ENCODE measurements at regions not wholly inside any gene's neighbourhood (a gene's known extent, or its start where the extent isn't known, plus 50 kb on each side); places are given as distances from the start of the nearest gene placed in this dataset.

DNA sequence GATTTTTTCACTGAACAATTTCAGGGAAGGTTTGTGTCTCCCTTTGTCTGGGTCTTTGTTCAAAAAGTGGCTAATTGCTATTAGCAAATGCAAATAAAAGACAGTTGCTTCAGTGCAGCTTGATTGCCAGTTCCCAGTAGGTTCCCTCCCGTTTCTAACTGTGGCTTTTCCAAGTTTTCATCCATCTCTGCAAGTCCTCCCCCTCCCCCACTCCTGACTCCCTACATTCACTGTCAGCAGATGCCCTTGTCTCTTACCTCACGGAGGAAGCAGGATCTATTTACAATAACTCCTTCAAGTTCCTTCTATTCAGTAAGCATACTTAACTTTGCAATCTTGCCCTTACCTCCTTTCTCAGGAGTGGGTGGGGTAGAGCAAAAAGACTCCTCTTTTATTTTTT, 55.4 kb upstream of the SCEL start:
- H3K27me3 Mint-ChIP-seq, result no peaks in the 10 kb centered on the region
- H3K9me3 Mint-ChIP-seq, result no peaks in the 10 kb centered on the region
- H3K4me1 Mint-ChIP-seq (ENCODE audit: low read depth), result peaks cover 19% of the 10 kb centered on the region
- H3K27ac Mint-ChIP-seq, result no peak overlapping the region
- H3K4me3 Mint-ChIP-seq, result no peak overlapping the region
- no peaks in the 10 kb centered on the region for H3K36me3 Mint-ChIP-seq (ENCODE audit: low read depth)

DNA sequence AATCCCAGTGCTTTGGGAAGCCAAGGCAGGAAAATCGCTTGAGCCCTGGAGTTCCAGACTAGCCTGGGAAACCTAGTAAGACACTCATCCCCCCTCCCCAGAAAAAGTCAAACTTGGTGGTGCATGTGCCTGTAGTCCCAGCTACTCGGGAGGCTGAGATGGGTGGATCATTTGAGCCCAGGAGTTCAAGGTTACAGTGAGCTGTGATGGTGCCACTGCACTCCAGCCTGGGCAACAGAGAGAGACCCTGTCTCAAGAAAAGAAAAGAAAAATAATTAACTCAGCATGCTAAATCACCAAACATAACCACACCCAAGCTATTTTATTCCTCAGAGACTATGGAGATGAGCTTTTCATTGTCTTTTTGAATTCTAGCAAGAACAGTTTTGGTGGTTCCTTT, 56.2 kb upstream of the SCEL start:
- no peak overlapping the region for H3K27ac Mint-ChIP-seq
- H3K9me3 Mint-ChIP-seq, result no peaks in the 10 kb centered on the region
- no peak overlapping the region for H3K4me3 Mint-ChIP-seq
- peaks cover 19% of the 10 kb centered on the region for H3K4me1 Mint-ChIP-seq (ENCODE audit: low read depth)
- no peaks in the 10 kb centered on the region for H3K36me3 Mint-ChIP-seq (ENCODE audit: low read depth)
- no peaks in the 10 kb centered on the region for H3K27me3 Mint-ChIP-seq

DNA sequence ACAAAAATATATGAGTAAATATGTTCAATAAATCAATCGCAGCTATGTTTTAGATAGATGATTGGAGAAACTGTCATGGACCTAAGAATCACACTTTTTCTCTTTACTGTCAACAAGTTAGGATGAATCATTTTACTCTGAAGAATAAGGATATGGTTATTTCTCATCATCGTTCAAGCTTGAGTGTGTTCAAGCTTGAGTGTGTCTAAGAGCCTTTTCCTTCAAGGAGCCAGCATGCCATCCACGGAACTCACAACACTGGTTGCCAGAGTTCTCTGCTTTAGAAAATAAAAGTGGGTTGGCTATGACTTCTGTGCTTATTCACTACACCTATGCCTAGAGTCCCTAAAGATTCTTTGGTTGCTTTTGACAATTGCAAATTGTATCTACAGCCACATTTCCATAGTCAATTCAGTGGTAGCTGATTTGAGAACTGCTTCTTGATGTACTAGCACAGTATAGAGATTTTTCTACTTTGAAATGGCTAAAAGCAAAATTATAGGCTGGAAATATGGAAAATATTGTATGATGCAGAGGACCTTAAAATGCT, 58.1 kb upstream of the SCEL start:
- H3K27me3 Mint-ChIP-seq, result no peaks in the 10 kb centered on the region
- peak overlapping the region; percentile 41 for H3K4me3 Mint-ChIP-seq
- no peaks in the 10 kb centered on the region for H3K9me3 Mint-ChIP-seq
- H3K36me3 Mint-ChIP-seq (ENCODE audit: low read depth), result no peaks in the 10 kb centered on the region
- H3K4me1 Mint-ChIP-seq (ENCODE audit: low read depth), result peaks cover 19% of the 10 kb centered on the region
- H3K27ac Mint-ChIP-seq, result no peak overlapping the region

DNA sequence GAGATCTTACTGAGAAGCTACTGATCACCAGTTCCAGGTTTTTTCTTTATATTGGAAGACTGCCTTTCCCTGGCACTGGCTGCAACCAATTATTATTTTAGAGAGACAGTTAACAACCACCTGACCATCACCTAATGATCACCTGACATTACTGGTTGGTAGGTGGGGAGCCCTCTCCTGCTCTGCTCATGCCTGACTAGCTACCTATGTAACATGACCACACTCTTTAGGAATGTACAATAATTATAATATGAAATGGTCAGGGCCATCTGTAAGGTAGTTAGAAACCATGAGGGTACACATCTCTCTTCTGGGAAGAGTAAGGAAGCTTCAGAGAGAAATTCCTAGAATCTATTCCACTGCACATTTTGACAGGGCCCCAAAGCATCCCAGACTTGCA, 59.0 kb upstream of the SCEL start:
- Mint-ChIP-seq H3K4me1 (ENCODE audit: low read depth) (peaks cover 19% of the 10 kb centered on the region), H3K27ac (no peak overlapping the region), H3K4me3 (no peak overlapping the region), H3K9me3 (no peaks in the 10 kb centered on the region), H3K27me3 (no peaks in the 10 kb centered on the region), H3K36me3 (ENCODE audit: low read depth) (no peaks in the 10 kb centered on the region)

DNA sequence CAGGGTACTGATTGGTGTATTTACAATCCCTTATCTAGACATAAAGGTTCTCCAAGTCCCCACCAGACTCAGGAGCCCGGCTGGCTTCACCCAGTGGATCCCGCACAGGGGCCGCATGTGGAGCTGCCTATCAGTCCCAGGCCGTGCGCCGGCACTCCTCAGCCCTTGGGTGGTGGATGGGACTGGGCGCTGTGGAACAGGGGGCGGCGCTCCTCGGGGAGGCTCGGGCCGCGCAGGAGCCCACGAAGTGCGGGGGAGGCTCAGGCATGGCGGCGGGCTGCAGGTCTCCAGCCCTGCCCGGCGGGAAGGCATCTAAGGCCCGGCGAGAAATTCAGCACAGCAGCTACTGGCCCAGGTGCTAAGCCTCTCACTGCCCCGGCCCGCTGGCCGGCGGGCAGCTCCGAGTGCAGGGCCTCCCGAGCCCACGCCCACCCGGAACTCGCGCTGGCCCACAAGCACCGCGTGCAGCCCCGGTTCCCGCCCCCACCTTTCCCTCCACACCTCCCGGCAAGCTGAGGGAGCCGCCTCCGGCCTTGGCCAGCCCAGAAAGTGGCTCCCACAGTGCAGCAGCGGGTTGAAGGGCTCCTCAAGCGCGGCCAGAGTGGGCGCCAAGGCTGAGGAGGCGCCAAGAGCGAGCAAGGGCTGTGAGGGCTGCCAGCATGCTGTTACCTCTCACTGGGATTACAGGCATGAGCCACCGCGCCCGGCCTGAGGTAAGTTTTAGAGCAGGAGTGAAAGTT, 60.0 kb upstream of the SCEL start:
- H3K4me3 Mint-ChIP-seq, result no peak overlapping the region
- peaks cover 19% of the 10 kb centered on the region for H3K4me1 Mint-ChIP-seq (ENCODE audit: low read depth)
- H3K9me3 Mint-ChIP-seq, result no peaks in the 10 kb centered on the region
- H3K27ac Mint-ChIP-seq, result no peak overlapping the region
- no peaks in the 10 kb centered on the region for H3K27me3 Mint-ChIP-seq
- H3K36me3 Mint-ChIP-seq (ENCODE audit: low read depth), result no peaks in the 10 kb centered on the region

DNA sequence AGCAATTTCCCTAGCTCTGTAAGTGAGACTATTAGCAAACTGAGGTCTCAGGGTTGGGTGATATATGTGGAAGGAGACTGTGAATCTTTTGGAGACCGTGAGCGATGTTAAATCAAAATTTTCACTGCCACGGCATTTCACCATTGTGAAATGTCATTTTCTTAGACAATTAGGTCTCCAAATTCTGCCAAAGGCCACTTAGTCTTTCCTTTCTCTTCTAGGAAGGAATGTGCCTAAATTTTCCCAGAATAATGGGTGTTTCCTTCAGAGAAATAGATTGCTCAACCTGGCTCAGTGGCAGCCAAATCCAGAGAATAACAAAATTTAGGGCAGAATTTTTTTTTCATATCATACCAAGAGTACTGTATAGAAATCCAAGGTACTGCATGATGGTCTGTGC, 64.5 kb upstream of the SCEL start:
- no peaks in the 10 kb centered on the region for H3K9me3 Mint-ChIP-seq
- H3K4me3 Mint-ChIP-seq, result no peak overlapping the region
- H3K27me3 Mint-ChIP-seq, result no peaks in the 10 kb centered on the region
- no peak overlapping the region for H3K27ac Mint-ChIP-seq
- H3K36me3 Mint-ChIP-seq (ENCODE audit: low read depth), result no peaks in the 10 kb centered on the region
- no peaks in the 10 kb centered on the region for H3K4me1 Mint-ChIP-seq (ENCODE audit: low read depth)

DNA sequence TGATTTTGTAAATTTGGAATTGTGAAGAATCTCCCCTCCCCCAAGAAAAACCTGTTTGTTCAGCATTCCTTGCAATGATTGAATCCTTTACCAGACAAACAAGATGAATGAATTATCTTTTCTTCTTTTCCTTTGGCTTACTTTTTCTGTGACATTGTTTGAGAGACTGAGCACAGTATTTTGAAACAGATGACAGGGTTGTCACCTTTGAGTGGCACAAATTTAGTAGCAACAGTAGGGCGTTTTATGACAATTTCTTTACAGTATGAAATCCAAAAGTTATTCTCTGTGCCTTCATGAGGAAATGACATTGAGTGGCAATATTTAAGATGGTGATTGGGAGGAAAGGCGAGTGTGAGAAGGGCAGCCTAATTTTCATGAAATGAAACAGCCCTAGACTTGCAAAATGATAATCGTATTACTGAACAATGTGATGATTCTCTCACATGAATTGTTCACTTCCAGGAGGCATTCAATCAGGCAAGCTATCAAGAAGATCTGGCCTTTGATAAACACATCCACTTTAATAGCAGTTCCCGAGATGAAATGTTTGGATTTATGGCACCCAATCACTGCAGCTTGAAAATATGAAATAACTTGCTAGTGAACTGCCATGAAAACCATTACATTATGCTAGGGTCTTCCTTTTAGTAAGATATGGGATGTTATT, 68.6 kb upstream of the SCEL start:
- H3K27me3 Mint-ChIP-seq, result no peaks in the 10 kb centered on the region
- no peaks in the 10 kb centered on the region for H3K9me3 Mint-ChIP-seq
- H3K27ac Mint-ChIP-seq, result no peak overlapping the region
- no peak overlapping the region for H3K4me3 Mint-ChIP-seq
- no peaks in the 10 kb centered on the region for H3K4me1 Mint-ChIP-seq (ENCODE audit: low read depth)
- no peaks in the 10 kb centered on the region for H3K36me3 Mint-ChIP-seq (ENCODE audit: low read depth)

DNA sequence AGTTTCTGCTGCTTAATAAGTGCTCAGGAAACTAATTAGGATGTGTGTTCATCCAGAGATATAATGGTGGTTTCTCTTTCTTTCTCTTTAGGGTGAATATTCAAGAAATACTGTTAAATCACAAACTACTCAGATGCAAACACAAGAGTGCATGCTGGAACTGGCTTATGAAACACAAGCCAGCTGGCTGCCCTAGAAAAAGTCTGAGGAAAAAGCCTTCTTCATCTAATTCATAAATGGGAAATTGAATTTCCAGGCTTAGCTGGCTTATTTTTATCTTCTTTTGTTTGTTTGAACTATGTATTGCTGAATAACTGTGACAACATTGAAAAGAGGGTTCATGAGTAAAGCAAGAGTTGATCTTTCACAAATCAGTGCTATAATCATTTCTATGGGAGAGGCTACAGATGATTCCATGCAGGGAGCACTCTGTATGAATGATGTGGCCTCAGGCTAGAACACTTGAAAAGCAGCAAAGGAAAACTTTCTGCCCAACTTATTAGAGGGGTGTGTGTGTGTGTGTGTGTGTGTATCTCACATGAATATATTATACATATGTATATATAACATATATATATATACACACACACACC, 69.8 kb upstream of the SCEL start:
- H3K27ac Mint-ChIP-seq, result no peak overlapping the region
- no peaks in the 10 kb centered on the region for H3K9me3 Mint-ChIP-seq
- no peaks in the 10 kb centered on the region for H3K4me1 Mint-ChIP-seq (ENCODE audit: low read depth)
- no peaks in the 10 kb centered on the region for H3K27me3 Mint-ChIP-seq
- H3K4me3 Mint-ChIP-seq, result no peak overlapping the region
- H3K36me3 Mint-ChIP-seq (ENCODE audit: low read depth), result no peaks in the 10 kb centered on the region

DNA sequence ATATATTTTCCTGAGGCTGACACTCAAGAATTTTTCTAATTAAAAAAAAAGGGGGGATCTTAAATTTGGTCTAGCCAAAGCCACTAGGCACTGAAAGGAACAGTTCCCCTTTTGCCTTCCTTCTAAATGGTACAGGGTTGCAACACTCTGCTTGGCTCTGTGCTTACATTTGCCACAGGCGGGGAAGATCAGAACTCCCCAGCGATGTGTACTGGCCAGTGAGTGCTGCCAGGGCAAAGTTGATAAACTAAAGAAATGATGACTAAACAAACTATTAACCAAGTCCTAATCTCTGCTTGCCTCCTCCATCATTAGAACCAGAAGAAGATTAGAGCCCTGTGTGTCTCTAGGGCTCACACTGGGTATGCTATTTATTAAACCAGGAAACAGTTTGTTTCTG, 75.3 kb upstream of the SCEL start:
- no peaks in the 10 kb centered on the region for H3K36me3 Mint-ChIP-seq (ENCODE audit: low read depth)
- no peak overlapping the region for H3K4me3 Mint-ChIP-seq
- no peaks in the 10 kb centered on the region for H3K27me3 Mint-ChIP-seq
- no peaks in the 10 kb centered on the region for H3K9me3 Mint-ChIP-seq
- H3K27ac Mint-ChIP-seq, result no peak overlapping the region
- H3K4me1 Mint-ChIP-seq (ENCODE audit: low read depth), result peaks cover 2% of the 10 kb centered on the region

DNA sequence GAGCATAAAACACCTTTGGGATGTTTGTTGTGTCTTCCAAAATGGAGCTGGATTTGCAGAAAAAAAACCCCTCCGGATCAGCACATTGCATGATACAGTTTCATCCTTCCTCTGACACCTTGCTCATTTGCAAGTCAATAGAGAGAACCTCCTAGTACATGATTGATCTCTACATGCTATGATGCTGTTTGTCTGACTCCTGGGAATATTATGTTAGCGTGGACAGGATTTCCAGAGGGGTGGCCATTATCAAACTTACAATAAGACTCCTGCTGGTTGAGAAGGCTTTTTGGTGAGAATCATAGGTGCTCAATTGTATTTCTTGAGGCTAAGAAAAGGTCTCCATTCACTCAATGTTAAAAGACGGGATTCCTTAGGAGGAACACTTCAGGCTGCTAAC, 75.9 kb upstream of the SCEL start:
- Mint-ChIP-seq H3K4me1 (ENCODE audit: low read depth) (peaks cover 2% of the 10 kb centered on the region), H3K27ac (no peak overlapping the region), H3K4me3 (no peak overlapping the region), H3K9me3 (no peaks in the 10 kb centered on the region), H3K36me3 (ENCODE audit: low read depth) (no peaks in the 10 kb centered on the region), H3K27me3 (no peaks in the 10 kb centered on the region)

DNA sequence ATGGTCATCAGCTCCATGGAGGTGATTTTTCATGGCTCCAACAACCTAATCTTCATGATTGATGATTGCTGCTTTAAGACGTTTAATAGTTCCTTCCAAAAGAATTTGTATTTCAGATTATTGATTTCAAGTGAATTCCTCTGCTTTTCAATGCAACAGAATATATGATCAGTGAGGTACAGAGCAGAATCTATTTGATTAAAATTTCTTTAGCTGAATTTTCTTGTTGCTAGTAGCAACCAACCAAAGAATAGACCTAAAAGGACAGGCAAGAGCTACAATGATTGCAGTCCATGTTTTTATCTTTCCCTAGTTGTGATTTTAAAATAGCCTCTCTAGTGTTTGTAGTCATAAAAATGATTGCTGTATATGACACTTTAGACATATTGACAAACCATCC, 76.8 kb upstream of the SCEL start:
- no peak overlapping the region for H3K27ac Mint-ChIP-seq
- H3K4me3 Mint-ChIP-seq, result no peak overlapping the region
- peaks cover 2% of the 10 kb centered on the region for H3K4me1 Mint-ChIP-seq (ENCODE audit: low read depth)
- no peaks in the 10 kb centered on the region for H3K27me3 Mint-ChIP-seq
- H3K9me3 Mint-ChIP-seq, result no peaks in the 10 kb centered on the region
- H3K36me3 Mint-ChIP-seq (ENCODE audit: low read depth), result no peaks in the 10 kb centered on the region

DNA sequence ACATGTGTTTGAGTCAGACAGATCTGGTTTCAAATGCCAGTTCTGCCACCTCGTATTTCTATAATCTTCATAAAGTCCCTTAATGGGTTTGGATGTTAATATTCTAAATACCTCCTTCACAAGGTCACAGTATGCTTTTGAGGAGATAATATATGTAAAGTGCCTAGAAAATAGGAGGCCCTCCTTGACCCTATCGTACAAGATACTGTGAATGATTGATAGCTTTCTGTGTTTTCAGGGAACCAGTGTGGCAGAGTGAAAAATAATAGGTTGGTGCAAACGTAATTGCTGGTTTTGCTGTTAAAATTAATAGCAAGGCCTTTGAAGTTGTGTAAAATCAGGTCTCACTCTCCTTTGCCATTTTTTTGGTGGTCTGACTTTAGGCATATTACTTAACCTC, 77.5 kb upstream of the SCEL start:
- Mint-ChIP-seq H3K27ac (no peak overlapping the region), H3K4me3 (no peak overlapping the region), H3K36me3 (ENCODE audit: low read depth) (no peaks in the 10 kb centered on the region), H3K4me1 (ENCODE audit: low read depth) (peaks cover 2% of the 10 kb centered on the region), H3K27me3 (no peaks in the 10 kb centered on the region), H3K9me3 (no peaks in the 10 kb centered on the region)

DNA sequence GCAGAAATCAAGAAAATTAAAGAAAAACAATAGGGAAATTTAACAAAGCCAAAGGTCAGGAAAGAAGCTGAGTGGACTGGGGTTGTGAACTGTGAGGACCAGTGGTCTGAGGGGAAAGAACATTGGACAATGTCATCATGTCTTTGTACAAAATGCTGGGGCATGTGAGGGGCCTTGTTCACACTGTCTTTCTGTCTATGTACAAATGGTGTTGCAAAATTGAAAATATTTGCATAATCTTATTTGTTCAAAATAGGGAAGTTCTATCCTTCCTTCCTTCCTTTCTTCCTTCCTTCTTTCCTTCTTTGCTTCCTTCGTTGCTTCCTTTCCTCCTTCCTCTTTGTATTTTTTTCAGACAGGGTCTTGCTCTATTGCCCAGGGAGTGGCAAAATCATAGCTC, 79.2 kb upstream of the SCEL start:
- no peak overlapping the region for H3K27ac Mint-ChIP-seq
- H3K9me3 Mint-ChIP-seq, result no peaks in the 10 kb centered on the region
- no peaks in the 10 kb centered on the region for H3K36me3 Mint-ChIP-seq (ENCODE audit: low read depth)
- H3K27me3 Mint-ChIP-seq, result no peaks in the 10 kb centered on the region
- H3K4me1 Mint-ChIP-seq (ENCODE audit: low read depth), result peaks cover 2% of the 10 kb centered on the region
- no peak overlapping the region for H3K4me3 Mint-ChIP-seq

DNA sequence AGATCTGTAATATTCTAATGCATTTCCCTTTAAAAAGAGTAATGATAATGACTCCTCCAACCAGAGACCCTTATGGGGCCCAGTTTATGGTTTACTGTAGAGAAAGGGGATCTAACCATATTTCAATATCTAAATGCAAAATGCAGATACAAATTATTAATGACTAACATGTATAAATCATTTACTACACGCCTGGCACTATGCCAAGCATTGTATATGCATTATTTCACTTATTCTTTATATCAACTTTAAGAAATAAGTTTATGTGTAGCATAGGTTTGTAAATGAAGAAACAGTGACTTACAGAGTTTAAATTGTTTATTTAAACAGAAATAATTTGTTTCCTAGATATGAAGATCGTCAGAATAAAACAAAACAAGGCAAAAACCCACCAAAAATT, 86.2 kb upstream of the SCEL start:
- Mint-ChIP-seq H3K9me3 (no peaks in the 10 kb centered on the region), H3K4me3 (no peak overlapping the region), H3K4me1 (ENCODE audit: low read depth) (no peaks in the 10 kb centered on the region), H3K36me3 (ENCODE audit: low read depth) (no peaks in the 10 kb centered on the region), H3K27me3 (no peaks in the 10 kb centered on the region), H3K27ac (no peak overlapping the region)

DNA sequence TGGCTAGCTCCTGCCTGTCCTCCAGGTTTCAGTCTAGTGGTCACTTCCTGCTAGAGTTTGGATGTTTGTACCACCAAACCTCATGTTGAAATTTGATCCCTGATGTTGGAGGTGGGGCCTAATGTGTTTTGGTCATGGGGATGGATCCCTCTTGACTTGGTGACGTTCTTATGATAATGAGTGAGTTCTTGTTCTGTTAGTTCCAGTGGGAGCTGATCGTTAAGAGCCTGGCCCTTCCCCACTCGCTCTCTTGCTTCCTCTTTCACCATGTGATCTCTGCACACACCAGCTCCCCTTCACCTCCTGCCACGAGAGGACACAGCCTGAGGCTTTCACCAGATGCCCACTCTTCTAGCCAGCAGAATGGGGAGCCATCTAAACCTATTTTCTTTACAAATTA, 86.8 kb upstream of the SCEL start:
- Mint-ChIP-seq H3K27me3 (no peaks in the 10 kb centered on the region), H3K9me3 (no peaks in the 10 kb centered on the region), H3K4me3 (no peak overlapping the region), H3K36me3 (ENCODE audit: low read depth) (no peaks in the 10 kb centered on the region), H3K4me1 (ENCODE audit: low read depth) (no peaks in the 10 kb centered on the region), H3K27ac (peak overlapping the region; percentile 56)
